Right cardiac atrium (tissue), 5 donors: ENCODE measurements at regions not wholly inside any gene's neighbourhood (a gene's known extent, or its start where the extent isn't known, plus 50 kb on each side); places are given as distances from the start of the nearest gene placed in this dataset.
A peak's percentile ranks its signal among the peaks of the same experiment; 100 is the strongest.
"Not testable (repeated sequence)": the region's sequence is repeated elsewhere in the genome, so short reads cannot be mapped to it uniquely, and the experiment has no call there.

ENCODE experiments used
- ATAC-seq, 2 donors: fragments of 200-7000 bp; cut with Tn5 transposase; one replicate each; pipeline versions ENCODE4 v1.8.0 to v1.9.1; 2020; ENCODE audit warnings: moderate library complexity in 2 of 2, mild to moderate bottlenecking in 1 of 2
- DNase-seq, 3 donors: peaks; one replicate each; pipeline ENCODE4 v3.0.0-alpha.2; 2020
- H3K27ac ChIP-seq: one replicate; pipeline ENCODE4 v1.5.1; 2013; ENCODE audit warnings: mild to moderate bottlenecking, low read length, control low read depth, moderate library complexity
- H3K27me3 ChIP-seq: one replicate; pipeline ENCODE4 v1.6.1; 2013; ENCODE audit not compliant: control insufficient read depth, insufficient read depth
- H3K4me1 ChIP-seq: one replicate; pipeline ENCODE4 v1.6.1; 2013; ENCODE audit warnings: low read length; ENCODE audit not compliant: control insufficient read depth, insufficient read depth
- H3K4me3 ChIP-seq: one replicate; pipeline ENCODE4 v1.5.1; 2013; ENCODE audit warnings: low read length, control low read depth
- H3K9me3 ChIP-seq: one replicate; pipeline ENCODE4 v1.6.1; 2013; ENCODE audit warnings: low read length; ENCODE audit not compliant: control insufficient read depth
- WGBS: extraction: QIAGEN DNeasy Blood & Tissue Kit; methylation state at CpG from one replicate; pipeline ENCODE4 v1.1.7; 2013; 5-methylcytosine and 5-hydroxymethylcytosine counted together
- intact Hi-C, 4 donors: fragments of 100-400 bp; cut with DNase I; formaldehyde crosslinking; loops; one replicate each; pipeline versions ENCODE4 v1.11.0 to v1.14.0; 2022 to 2023
- donor health status: healthy with polysubstance abuse.
- donor health status: DM: no; HTN: yes; CAD: no.
- donor health status: DM: no; HTN: no; CAD: no.
- donor health status: DM: no; HTN: yes; CAD: no; lungs with severe emphysema.
- donor health status: DM: yes; HTN: yes; CAD: no.

DNA sequence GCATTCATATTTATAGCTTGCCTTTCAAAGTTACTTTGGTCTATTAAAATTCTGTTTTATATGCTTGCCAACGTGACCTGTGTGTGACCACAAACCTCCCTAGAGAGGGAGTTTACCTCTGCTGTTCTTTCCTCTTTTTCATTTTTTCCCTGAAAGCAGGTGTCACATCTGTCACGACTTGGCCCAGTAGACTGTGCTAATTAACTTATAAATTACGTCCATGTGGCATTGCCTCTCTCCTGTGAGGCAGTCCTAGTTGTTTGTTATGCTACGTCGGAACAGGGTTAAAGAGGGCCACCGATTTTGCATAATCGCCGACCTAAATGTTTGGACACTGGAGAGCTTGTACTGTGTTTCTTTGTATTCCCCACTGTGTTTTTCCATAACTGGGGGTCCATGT is 343.9 kb upstream of the FLRT2 start:
- intact Hi-C loops, result no loop called here
- 93% methylated on average over 8 of the region's 8 CpGs for WGBS
- H3K27me3 ChIP-seq, result no peaks in the 10 kb centered on the region
- H3K27ac ChIP-seq, result no peak overlapping the region
- DNase-seq (no peak), ATAC-seq (no peak)
- H3K4me1 ChIP-seq, result no peaks in the 10 kb centered on the region
- no peak overlapping the region for H3K4me3 ChIP-seq
- no peaks in the 10 kb centered on the region for H3K9me3 ChIP-seq

- DNase-seq (no peak), ATAC-seq (no peak)
- 81% methylated on average over 1 of the region's 1 CpG for WGBS
- Histone ChIP-seq H3K9me3 (no peaks in the 10 kb centered on the region), H3K27me3 (no peaks in the 10 kb centered on the region), H3K4me1 (no peaks in the 10 kb centered on the region), H3K27ac (no peak overlapping the region), H3K4me3 (no peak overlapping the region)
- intact Hi-C loops, result no loop called here
These were observed 342.4 kb upstream of the FLRT2 start for GRCh38 chr14:85187521-85187920.

DNA sequence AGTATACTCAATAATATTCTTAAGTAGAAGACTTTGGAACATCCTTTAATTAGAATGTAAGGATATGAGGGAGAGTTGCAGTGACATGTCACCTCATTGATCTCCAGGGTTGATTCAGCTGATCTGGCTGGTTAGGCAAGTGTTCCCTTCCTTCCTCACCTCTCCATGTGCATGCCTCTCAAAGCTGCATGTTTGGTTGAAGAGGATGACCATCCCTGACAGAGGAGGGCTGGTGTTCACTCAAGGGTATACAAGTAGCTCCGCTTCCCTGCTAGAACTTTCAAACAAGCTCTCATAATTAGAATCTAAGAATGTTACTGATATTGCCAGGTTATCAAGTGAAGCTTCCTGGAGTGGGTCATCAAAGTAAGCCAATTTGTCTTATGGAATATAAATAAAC is 341.1 kb upstream of the FLRT2 start:
- no peak overlapping the region for H3K27ac ChIP-seq
- 97% methylated on average over 1 of the region's 1 CpG for WGBS
- DNase-seq (no peak), ATAC-seq (no peak)
- H3K4me3 ChIP-seq, result no peak overlapping the region
- no peaks in the 10 kb centered on the region for H3K4me1 ChIP-seq
- no peaks in the 10 kb centered on the region for H3K27me3 ChIP-seq
- no peaks in the 10 kb centered on the region for H3K9me3 ChIP-seq
- intact Hi-C loops, result no loop called here

DNA sequence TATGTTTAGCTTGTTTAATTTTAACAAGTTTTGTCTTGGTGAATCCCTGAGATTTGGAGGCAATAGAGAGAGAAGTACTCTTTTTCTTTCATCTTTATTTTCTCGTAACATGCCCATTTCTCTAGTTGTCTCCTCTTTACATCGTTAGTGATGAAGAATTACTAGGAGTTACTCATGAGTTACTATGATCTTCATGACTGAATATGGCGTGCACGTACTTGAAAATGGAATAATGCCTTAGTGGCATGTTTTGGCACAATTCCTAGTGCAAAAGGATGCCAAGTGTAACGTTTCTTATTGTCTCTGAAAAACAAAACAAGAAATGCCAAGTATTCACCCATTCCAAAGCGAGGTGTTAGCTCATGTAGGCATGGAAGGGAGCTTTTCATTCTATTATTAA is 340.7 kb upstream of the FLRT2 start:
- ATAC-seq, H3K27ac ChIP-seq, H3K27me3 ChIP-seq, DNase-seq, H3K4me3 ChIP-seq, H3K4me1 ChIP-seq, intact Hi-C loops, H3K9me3 ChIP-seq: not testable (repeated sequence)
- WGBS, result 82% methylated on average over 6 of the region's 6 CpGs

DNA sequence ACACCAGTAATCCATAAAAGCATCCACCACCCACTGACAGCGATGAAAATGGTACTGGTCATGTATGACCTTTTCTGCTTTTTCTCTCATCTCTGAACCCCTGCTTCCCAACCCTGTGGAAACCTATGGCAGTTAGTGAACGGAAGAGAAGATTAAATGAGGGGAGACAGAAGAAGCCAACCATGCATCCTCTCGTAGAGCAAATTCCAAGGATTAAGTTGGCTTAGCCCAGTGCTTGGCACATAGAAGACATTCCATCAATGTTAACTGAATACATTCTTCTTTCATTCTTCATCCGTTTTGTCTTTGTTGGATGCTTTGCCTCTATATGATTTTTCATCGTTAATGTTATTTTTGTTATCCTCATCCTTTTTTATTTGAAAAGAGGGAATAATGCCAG is 339.7 kb upstream of the FLRT2 start:
- WGBS, result 78% methylated on average over 5 of the region's 5 CpGs

GRCh38 chr14:85191986-85192385 is 338.0 kb upstream of the FLRT2 start:
- Histone ChIP-seq H3K4me1 (no peaks in the 10 kb centered on the region), H3K4me3 (no peak overlapping the region), H3K27ac (no peak overlapping the region), H3K27me3 (no peaks in the 10 kb centered on the region), H3K9me3 (no peaks in the 10 kb centered on the region)
- DNase-seq (no peak), ATAC-seq (no peak)
- intact Hi-C loops, result no loop called here

More for the DNA sequence above, 339.7 kb upstream of the FLRT2 start:
- no peak for DNase-seq
- no peaks in the 10 kb centered on the region for H3K27me3 ChIP-seq
- no peaks in the 10 kb centered on the region for H3K9me3 ChIP-seq
- ATAC-seq, result no peak
- intact Hi-C loops, result no loop called here
- no peak overlapping the region for H3K4me3 ChIP-seq
- H3K4me1 ChIP-seq, result no peaks in the 10 kb centered on the region
- H3K27ac ChIP-seq, result no peak overlapping the region

DNA sequence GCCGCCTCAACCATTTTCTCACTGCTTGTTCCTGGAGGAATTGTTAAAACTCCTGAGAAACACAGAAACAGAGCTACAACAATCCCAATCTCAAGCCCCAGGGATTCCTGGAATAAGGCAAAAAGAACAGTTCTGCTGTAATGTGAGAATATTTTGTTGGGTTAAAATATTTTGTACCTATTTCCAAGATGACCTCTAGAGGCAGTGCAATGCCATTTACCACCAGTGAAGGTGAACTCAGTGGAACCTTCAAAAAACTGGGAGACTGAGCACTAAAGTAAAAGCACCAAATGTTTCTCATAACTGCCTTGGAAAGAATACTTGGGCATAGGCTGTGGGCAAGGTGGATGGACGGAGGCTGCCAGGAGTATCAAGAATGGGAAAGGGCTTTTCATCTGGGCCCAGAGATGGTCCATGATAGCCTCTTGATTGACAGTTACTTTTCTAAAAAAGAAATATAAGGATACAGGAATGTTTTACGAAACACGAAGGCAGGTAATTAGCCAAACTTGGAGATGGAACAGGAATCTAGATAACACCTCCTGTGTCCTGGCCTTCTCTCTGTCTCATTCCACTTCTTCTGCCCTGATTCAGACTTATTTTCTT is 334.0 kb upstream of the FLRT2 start:
- WGBS, result 93% methylated on average over 4 of the region's 4 CpGs
- H3K4me3 ChIP-seq, result no peak overlapping the region
- DNase-seq (peak in 1 of 3 donors; percentile 6), ATAC-seq (no peak)
- no peak overlapping the region for H3K27ac ChIP-seq
- intact Hi-C loops, result no loop called here
- H3K4me1 ChIP-seq, result no peaks in the 10 kb centered on the region
- no peaks in the 10 kb centered on the region for H3K27me3 ChIP-seq
- H3K9me3 ChIP-seq, result no peaks in the 10 kb centered on the region

DNA sequence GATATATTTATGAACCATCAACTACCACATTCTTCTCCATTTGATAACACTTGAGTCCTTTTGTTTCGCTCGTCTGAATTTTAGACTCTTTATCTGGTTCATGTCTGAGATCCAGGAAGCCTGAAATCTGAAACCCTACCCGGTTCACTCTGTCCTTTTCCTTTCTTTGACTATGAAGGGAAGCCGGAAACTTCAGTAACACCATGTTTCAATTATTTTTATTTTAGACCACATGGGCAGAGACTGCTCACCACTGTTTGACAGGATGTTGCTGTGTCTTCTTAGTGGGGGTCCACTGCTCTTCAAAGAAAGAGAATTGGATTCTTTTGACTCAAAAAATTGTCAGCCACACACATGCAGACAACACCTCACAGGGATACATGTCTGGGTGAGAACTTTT is 331.9 kb upstream of the FLRT2 start:
- Histone ChIP-seq H3K27ac (no peak overlapping the region), H3K27me3 (no peaks in the 10 kb centered on the region), H3K9me3 (no peaks in the 10 kb centered on the region), H3K4me1 (no peaks in the 10 kb centered on the region), H3K4me3 (no peak overlapping the region)
- DNase-seq, result no peak
- WGBS, result 42% methylated on average over 4 of the region's 4 CpGs
- ATAC-seq, result no peak
- intact Hi-C loops, result no loop called here

DNA sequence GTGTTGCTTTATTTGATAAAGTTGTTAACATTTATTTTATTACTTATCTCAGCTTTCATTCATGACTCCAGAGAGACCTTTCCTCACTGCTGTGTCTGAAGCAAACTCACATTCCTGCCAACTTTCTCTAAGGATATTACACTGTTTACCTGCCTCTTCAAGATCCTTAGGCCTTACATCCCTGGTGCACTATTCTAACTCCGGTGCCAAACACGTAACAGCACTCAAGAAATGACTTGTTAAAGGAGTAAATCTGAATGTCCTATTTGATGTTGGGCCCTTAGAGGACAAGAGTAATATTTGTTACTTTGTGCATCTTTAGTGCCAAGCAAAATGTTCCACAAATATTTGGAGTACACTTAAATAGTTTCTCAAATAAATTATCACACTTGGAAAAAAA is 324.1 kb upstream of the FLRT2 start:
- ATAC-seq, result no peak

DNA sequence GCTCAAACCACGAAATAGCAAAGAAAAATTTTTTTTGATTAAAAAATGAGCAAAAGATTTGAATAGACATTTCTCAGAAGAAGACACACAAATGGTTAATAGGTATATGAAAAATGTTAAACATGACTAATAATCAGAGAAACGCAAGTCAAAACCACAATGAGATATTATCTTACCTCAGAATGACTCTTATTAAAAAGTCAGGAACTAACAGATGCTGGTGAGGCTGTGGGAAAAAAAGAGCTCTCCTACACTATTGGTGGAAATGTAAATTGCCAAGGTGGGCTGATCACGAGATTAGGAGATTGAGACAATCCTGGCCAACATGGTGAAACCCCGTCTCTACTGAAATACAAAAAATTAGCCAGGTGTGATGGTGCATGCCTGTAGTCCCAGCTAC is 315.5 kb upstream of the FLRT2 start:
- no peaks in the 10 kb centered on the region for H3K9me3 ChIP-seq
- DNase-seq (no peak), ATAC-seq (no peak)
- 77% methylated on average over 4 of the region's 4 CpGs for WGBS
- H3K27me3 ChIP-seq, result no peaks in the 10 kb centered on the region
- no peak overlapping the region for H3K27ac ChIP-seq
- H3K4me3 ChIP-seq, result no peak overlapping the region
- intact Hi-C loops, result no loop called here
- H3K4me1 ChIP-seq, result no peaks in the 10 kb centered on the region

More for the DNA sequence above, 324.1 kb upstream of the FLRT2 start:
- intact Hi-C loops, result no loop called here
- DNase-seq, result no peak
- WGBS, result 91% methylated on average over 2 of the region's 2 CpGs
- Histone ChIP-seq H3K27me3 (no peaks in the 10 kb centered on the region), H3K27ac (no peak overlapping the region), H3K9me3 (no peaks in the 10 kb centered on the region), H3K4me1 (no peaks in the 10 kb centered on the region), H3K4me3 (no peak overlapping the region)

GRCh38 chr14:85217412-85217811 is 312.5 kb upstream of the FLRT2 start:
- 95% methylated on average over 1 of the region's 1 CpG for WGBS
- ATAC-seq, result no peak
- intact Hi-C loops, result no loop called here
- Histone ChIP-seq H3K9me3 (no peaks in the 10 kb centered on the region), H3K27me3 (no peaks in the 10 kb centered on the region), H3K4me1 (no peaks in the 10 kb centered on the region), H3K27ac (no peak overlapping the region), H3K4me3 (no peak overlapping the region)
- no peak for DNase-seq

- Histone ChIP-seq H3K4me1 (no peaks in the 10 kb centered on the region), H3K4me3 (no peak overlapping the region), H3K27ac (no peak overlapping the region), H3K9me3 (no peaks in the 10 kb centered on the region), H3K27me3 (no peaks in the 10 kb centered on the region)
- intact Hi-C loops, result no loop called here
- no peak for ATAC-seq
- no peak for DNase-seq
These were observed 311.0 kb upstream of the FLRT2 start for GRCh38 chr14:85218982-85219381.
